GM18511 (cell line): ENCODE measurements at regions not wholly inside any gene's neighbourhood (a gene's known extent, or its start where the extent isn't known, plus 50 kb on each side); places are given as distances from the start of the nearest gene placed in this dataset.

Source experiments
- ATAC-seq: cut with Tn5 transposase; IDR thresholded peaks from one replicate; pipeline ENCODE4 v1.9.1; 2021; ENCODE audit warnings: mild to moderate bottlenecking, moderate library complexity; ENCODE audit not compliant: unreplicated experiment

DNA sequence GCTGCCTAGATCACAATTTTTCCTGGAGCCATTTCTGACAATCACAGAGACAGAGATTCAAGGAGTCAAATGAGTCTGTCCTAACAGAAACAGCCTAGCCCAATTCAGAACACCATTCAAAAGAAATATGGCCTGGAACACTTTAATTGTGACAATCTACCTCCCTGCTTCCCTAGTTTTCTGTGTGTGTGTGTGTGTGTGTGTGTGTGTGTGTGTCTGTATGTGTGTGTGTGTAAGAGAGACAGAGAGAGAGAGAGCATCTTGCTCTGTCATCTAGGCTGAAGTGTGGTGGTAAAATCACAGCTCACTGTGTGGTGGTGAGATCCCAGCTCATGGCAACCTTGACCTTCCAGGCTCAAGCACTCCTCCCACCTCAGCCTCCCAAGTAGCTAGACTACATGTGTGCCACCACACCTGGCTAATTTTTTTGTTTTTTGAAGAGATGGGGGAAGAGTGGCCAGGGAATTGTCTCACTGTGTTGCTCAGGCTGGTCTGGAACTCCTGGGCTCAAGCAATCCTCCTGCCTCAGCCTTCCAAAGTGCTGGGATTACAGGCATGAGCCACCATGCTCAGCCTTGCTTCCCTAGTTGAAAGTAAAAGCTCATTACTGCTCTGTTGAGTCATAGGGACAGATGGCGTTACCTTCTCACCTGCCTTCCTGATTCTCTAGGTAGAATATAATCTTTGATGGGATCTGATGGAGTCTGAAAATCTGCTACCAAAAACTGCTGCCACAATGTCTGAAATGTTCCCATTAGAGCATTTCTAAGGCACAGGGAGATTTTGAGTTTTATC is 89.6 kb upstream of the BEND6 start:
- ATAC-seq: no peak

DNA sequence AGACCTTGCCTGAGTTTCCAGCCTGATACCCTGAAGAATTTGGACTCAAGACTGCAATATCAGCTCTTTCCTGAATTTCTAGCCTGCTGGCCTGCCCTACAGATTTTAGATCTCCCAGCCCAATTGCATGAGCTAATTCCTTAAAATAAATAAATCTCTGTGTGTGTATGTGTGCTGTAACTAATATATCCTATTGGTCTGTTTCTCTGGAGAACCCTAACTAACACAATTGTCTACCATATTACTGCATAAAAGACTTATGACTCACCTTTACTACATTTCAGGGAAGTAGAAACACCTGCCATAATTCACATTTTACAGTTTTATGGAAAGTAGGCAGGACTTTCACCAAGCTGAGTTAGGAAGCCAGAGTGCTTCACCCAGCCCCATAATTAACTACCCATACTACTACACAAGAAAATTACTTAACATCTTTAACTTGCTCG is 90.7 kb upstream of the BEND6 start:
- ATAC-seq: no peak

DNA sequence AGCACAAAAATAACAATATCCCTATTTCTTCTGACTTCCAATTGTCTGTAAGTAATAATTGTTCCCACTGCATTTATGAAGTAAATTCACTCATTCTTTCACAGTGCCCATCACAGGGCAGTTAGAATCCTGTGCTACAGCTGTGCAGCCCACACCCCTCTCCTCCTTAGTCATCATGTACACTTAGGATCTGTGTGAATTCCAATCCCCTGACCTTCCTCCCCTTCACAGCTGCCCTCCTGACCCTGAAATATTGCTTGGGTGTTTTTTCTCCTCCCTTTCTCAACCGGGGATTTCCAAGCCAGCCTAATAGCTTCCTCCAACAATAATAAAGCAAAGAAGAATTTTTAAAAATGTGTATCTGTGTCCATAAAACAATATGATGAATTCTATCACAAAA is 91.5 kb upstream of the BEND6 start:
- ATAC-seq: no peak

DNA sequence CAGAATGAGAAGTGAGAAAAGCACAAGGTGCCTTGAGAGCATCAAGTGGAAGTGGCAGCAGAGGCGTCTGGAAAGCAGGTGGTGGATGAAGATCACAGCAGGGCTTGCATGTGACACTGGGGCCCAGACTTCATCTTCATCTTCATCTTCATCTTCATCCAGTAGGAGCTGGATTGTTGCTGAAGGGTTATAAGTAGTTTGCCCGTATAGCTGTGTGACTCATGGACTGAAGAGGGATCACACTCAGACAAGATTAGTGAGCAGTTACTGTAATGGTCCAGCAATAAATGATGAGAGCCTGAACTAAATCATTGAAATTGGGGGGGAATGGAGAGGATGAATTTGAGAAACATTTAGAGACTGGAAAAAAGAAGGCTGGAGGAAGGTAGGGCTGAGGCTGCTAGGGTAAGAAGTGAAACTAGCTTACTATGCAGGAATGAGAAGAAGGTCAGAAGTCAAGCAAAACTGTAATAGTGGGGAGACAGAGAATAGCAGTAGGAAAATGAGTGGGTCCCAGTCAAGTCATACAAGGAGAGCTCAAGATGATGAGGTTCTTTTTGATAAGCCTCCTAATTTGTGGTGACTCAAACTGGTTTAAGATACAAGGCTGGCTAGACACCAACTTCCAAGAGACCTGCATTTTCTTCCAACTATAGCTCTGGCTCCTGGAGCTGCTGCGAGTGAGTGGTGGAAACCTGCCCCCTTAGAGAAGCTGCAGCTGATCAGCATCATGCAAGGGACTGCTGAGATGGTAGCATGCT is 92.3 kb upstream of the BEND6 start:
- peak; percentile 55 for ATAC-seq

DNA sequence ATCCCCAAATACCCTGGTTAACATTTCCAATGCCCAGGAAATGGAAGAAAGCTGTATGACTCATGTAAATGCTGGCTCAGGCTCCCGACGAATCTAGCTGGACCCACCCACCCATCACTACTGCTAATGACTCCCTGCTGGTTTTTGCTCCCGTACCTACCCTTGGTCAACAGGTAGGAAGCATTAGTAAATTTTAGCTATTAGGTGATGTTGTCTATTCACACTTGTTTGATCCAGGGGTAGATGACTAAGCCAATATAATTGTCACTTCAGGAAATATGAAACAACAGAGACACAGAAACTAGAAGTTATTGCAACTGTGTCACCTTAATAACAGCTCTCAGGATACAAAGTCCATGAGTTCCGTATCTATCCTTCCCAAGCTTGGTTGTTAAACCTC is 94.4 kb upstream of the BEND6 start:
- ATAC-seq: no peak

DNA sequence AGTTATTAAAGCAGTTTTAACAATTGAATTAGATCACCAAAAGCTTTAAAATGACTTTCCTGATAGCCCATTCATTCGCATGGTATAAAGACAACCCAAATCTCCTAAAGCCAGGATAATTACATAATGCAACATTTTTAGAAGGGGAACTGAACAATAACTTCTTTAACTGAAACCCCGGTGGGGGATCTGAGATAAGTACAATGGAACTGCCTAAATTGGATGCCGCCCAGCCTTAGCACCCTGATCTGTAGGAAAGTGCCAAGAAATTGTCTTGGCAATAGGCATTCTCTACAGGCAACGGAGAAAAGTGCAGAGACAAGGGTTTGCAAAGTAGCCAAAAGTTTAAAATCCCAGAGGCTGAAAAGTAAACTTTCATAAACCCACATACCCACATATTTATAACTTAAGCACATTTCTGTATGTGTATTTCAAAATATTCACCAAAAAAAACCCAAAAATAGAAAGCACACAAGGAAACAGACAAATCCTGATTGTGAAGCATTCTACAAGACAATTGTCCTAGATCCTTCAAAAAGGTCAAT is 98.8 kb upstream of the BEND6 start:
- ATAC-seq: no peak

DNA sequence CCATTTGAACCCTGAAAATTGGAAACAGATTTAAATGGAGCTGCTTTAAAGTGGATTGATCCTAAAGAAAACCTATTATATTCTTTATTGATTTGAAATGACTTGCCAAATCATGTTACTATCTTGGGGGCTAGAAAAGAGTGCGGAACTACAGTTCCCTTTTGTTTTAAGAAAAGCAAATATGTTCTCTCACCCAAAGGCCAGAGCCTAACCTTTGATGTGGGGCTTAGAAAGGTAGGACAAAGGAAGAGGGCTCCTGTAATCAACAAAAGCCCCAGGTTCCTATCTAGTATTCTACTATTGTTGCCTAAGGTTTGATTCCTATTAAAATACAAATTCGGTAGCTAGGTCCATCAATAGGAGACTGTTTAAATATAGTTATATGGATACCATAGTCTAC is 100.8 kb upstream of the BEND6 start:
- no peak for ATAC-seq

DNA sequence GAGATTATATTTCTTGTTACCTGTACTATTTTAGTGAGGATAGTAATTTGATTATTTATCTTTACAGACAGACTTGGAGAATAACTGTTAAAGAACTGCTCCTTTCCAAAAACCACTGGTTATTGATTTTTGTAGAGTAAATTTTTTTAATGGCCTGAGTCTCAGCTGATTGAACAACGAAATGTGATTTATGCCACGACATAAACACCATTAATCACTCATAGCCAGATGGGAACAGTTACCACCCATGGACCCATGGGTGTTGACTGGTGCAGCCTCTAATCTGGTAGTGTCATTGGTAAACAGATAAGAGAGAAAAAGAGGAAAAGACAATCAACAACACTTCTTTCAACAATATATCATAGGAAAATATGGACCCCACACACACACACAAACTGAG is 101.4 kb upstream of the BEND6 start:
- no peak for ATAC-seq

DNA sequence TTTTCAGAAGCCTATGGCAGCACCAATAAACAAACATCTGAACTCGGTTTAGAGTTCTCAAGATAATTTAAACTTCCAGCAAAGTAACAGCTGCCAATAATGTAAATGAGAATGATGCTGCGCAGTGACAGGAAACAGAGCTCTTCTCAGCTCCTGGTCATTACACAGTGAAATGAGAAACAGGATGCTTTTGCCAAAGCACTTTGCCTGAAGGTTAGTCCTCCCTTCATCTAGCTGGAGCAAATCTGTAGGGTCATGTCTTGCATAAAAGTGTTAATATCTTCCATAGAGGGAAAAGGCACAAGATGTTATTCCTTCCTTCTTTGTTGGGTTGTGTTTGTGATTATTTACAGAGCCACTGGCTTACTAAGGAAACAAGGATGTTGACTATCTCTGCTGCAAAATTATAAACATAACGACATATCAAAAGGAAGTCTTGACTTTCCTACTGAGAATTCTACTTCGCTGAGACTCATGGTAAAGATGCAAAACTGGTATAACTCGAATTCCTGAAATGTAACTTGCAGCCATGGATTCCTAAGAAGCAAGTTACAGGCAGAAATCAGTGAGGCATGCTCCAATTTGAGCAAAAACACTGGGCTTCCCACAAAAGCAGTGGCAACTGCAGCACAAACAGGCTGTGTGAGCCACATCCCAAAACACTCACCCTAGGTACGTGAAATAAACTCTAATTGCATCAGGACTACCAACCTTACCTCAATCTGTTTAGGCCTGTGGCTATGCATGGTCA is 102.5 kb upstream of the BEND6 start:
- ATAC-seq: peak; percentile 31

DNA sequence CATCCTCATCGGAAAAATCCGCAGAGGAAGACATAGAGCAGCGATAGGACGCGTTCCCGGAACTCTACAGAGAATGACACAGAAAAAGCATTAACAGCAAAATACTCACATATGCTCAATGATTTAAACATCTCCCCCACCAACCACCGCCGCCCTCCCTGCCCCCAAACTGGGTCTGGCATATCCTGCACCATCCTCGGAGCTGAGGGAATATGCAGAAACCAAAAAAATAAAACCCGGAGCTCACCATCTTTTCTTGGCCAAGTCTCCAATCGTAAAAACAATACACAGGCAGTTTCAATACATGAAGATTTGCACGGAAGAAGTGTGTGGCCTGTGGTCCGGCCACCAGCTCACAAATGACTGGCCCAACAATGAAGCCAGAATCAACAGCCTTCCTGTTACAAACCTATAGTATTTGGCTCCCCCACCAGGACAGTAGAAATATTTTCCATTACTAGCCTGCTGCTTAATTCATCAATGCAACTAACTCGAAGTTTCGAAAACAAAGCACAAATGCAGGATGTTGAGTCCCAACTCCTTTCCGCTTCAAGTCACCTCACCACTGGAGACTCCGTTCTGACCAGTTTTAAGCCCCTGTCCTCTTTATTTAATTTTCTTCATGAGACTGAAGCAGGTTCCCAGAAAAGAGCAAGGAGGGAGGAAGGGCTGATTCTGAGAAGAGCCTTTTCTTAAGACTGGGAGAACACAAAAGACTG is 103.2 kb upstream of the BEND6 start:
- peak; percentile 90 for ATAC-seq

DNA sequence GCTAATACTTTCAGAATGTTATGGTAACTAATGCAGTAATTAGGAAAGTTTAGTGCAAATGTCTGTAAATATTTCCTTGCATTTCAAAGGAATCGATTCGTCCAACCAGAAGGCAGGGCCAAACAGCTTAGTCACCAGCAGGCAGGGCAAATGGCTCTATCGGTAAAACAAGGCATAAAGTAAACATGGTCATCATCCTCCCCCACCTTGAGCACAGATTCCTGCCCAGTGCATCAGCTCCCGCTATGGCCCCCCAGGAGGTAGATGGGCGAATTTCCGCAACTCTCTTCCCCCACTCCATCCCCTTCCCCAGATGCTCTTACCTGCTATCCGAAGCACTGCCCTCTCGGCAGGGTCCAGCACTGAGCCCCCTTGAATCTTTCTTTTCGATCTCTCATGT is 103.8 kb upstream of the BEND6 start:
- ATAC-seq: peak; percentile 5

DNA sequence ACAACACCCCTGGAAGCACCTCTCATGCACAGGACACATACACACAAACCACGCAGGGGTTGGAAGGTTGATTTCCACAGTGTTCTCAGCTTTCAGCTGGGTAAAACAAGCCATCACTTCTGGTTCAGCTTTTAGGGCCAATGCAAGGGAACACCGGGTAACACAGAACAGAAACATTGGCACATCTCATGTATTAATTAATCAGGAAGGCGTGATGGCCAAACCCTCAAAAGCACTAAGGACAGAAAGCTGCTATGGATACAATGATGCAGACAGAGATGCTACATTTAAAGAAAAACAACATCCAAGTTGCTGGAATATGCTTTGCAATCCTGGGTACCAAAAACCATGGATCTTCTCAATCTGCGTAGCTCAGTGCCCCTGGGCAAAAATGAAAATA is 104.3 kb upstream of the BEND6 start:
- no peak for ATAC-seq

DNA sequence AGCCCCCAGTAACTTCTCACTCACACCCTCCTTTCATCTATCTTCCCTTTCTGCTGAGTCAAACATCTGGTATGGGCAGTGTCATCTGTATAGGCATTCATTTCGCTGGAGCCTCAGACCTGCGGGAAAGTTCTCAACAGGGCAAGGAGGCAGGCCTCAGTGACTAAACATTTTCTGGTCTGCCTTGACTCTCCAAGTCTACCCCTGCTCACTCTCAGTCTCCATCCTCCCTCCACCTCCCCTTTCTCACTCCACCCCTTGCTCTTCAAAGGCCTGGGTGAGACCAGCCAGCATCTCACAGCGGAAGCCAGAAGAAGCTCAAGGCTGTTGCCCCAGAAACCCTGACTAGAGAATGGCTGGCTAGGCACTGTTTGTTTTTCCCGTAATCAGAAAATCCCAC is 105.0 kb upstream of the BEND6 start:
- ATAC-seq: no peak

DNA sequence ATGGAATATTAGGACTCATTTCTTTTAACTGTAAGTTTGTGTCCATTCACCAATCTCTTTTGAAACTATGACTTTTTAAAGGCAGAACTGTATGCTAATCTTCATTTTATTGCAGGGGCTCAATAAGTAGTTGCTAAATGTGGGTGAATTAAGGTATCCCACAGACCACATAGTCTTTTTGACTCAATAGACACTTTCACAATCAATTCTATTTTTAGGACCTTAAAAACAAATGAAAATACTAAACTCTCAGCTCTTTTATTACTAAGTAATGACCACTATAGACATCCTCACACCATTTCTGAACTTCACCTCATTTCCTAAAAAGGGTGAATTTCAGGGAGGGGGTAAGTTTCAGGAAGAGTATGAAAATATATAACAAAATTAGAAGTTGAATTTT is 106.8 kb upstream of the BEND6 start:
- no peak for ATAC-seq

DNA sequence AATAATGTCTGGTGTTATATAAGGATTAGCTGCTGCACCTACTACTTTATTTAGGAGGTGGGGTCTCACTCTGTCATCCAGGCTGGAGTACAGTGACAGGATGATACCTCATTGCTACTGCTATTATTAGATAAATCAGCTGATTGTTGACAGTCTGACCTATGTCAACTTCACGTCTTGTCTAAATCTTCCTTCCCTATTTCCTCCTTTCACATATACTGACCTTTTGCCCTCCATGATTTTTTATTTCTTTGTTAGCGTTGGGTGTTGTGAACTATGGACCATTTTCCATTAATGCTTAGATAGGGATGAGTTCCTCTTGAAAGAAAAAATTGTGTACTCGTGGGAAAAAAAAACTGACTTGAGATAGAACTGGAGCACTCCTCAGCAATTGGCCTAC is 109.9 kb upstream of the BEND6 start:
- no peak for ATAC-seq

DNA sequence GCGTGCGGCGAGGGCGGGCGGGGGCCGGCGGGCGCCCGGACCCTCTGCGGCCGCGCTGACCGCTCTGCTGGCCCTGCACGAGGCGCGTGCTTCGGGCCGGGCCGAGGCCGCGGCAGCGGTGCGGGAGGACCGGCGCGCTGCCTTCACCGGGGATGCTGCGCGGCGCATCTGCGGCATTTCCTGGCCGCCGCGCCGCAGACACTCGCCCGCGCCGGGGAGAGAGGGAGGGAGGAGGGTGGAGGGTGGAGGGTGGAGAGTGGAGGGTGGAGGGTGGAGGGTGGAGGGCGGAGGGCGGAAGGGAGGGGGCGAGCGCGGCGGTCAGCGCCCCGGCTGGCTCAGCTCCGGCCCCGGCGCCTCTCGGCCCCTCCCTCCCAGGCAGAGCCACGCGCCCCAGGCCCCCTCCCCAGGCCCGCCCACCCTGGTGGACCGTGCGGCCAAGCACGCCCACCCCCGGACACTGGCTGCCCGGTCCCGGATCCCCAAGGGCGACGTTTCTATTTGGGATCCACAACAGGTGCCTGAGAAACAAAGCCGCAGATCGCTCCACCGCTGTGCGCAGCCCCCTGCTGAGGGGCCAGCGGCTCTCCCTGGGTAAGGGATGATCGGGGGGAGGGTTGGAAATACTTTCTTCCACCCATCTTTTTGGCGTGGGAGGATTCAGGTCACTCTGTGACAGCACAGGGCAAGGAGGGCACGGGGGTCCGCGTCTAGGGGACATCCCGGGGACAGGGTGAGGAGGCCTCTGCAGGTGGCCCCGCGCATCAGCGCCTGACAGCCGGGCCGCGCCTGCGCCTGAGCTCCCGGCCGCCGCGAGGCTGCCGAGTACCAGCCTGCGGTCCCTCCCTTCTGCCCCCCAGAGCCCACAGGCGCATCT is 111.2 kb upstream of the BEND6 start:
- peak; percentile 75 for ATAC-seq

DNA sequence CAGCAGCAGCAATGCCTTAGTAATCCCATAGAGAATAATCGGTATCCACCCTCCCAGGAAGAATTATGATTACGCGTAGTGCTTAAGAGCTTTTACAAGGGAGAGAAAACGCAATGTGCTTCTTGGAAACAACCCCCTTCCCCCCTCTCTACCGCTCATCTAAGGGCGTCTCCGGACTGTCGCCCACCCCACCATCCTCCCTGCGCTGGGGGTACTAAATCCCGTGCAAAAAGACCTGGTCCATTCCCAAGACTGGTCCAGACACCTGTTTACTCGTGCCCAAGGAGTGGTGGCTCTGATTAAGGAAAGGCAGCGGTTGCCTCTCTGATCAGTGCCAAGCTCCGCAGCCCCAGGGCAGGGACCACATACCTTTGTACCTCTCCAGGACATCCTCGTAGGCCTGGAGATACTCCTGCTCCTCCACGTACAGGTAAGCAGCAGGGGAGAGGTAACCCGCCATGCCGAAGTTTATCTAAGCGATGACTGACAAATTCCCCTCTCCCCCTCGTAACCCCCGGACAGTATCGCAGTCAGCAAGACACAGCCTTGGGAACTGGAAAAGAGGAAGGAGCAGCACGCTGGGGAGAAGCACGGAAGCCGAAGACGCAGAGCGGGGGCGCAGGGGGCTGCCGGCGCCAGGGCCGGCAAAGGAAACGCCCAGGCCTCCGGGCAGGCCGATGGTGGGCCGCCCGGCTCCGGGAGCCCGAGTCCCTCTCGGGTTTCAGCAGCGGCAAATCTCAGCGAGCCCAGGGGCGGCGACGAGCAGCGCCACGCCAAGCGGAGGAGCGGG is 112.0 kb upstream of the BEND6 start:
- peak; percentile 16 for ATAC-seq

DNA sequence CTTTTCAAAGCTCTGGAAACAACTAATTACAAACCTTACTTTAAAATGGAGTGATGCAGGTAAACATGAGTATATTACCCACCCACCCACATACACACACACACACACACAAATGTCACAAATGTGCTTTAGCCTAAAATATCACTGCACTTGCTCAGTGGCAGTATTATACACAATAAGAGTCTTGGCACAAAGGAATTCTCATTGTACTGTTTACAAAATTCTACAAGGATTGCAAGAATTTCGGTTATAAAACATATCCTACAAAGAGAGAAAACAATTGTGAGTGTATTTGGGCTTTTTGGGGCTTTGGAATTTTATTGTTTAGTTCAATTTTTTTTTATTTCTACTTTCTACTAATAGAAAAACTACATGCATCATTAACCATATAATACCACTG is 113.2 kb upstream of the BEND6 start:
- ATAC-seq: no peak

DNA sequence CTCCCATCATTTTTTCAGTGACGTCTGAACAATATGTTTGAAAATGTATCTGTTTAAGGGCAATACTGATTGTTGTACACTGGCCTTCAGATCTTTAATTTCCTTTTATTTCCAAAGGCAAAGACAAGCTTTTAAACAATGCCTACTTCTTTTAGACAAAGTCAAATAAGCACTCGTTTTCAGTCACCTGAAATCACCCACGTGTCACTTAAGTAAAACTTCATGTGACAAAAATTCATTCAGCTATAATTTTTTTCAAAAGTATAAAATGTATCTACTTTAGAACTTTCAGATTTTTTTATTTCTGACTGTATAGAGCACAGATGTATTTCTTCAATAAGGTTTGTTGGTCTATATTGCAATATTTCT is 113.5 kb upstream of the BEND6 start:
- no peak for ATAC-seq
